DMS114 treated with DMSO at 0.1 percent for 48 hours (cell line): ENCODE measurements at regions not wholly inside any gene's neighbourhood (a gene's known extent, or its start where the extent isn't known, plus 50 kb on each side); places are given as distances from the start of the nearest gene placed in this dataset.
"Not testable (repeated sequence)": the region's sequence is repeated elsewhere in the genome, so short reads cannot be mapped to it uniquely, and the experiment has no call there.

Source experiments
- DNase-seq: peaks from one replicate; lab custom pipeline; 2025; ENCODE audit not compliant: unreplicated experiment; lab: John Stamatoyannopoulos, UW

DNA sequence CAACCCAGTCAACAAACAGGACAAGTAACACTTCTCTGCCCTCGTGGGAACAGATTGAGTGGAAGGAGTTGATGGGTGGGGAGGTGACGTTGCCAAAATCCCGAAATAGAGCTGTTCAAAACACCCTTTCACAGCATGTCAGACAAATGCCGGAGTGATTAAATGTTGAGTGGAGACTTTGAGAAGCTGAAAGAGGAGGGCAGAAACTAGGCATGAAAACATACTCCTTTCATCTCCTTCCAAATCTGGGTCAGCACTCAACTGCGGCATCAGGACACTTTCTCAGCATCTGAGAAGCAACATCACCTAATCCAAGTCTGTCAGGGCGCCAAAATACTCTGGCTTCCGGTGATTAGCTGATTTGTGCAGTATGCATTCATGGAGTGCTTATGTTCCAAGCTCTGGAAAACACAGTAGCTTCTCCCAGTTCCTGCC, 51.5 kb upstream of the MRI1 start:
- no peak for DNase-seq

GRCh38 chr19:13707915-13708314, 56.4 kb upstream of the MRI1 start:
- no peak for DNase-seq

DNA sequence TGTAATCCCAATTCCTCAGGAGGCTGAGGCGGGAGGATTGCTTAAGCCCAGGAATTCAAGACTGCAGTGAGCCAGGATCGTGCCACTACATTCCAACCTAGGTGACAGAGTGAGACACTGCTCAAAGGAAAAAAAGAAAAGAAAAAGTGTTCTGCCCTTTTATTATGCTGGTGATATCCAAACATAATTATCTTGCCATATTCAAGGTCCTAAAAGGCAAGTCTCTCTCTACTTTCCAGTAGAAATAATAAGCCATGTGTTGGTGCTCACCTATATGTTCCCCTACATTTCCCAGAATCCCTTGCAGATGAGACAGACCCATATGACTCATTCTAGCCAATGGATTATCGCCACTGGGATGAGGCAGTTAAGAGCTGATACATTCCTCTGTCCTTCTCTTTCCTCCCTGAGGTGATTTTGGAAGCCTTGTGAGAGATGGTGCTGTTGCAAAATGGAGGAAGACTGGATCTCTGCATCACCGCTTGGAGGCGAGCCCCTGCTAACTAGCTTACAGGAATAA, 58.3 kb upstream of the MRI1 start:
- DNase-seq, result no peak

DNA sequence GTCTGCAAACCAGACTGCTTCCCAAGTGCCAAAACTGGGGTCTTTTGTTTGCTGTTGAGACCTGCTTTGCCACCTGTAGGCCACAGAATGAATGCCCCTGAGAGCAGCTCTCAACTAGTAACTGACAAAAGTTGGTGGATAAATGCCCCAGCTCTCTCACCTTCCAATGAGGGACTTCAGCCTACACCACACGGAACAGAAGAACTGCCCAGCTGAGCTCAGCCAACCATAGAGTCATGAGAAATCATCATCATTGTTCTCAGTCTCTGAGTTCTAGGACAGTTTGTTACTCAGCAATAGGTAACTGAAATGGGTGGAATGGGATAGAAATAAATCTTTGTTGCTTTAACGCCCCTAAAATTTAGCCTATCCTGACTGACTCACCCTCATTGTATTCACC, 59.1 kb upstream of the MRI1 start:
- no peak for DNase-seq

DNA sequence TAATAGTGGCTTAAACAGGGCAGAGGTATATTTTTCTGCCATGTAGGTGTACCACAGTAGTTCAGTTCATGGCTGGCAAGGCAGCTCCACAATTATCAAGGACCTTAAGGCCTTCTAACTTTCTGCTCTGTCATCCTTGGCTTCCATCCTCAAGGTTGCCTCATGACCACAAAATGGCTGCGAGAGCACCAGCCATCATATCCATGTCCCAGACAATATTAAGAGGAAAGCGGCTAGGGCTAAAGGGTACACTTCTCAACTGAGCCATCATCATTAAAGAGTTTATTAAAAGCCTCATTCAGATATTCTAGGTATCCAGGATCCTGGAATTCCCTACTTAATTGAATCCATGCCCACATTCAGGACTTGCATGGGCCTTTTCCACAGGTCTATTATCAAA, 62.7 kb upstream of the MRI1 start:
- DNase-seq, result no peak

DNA sequence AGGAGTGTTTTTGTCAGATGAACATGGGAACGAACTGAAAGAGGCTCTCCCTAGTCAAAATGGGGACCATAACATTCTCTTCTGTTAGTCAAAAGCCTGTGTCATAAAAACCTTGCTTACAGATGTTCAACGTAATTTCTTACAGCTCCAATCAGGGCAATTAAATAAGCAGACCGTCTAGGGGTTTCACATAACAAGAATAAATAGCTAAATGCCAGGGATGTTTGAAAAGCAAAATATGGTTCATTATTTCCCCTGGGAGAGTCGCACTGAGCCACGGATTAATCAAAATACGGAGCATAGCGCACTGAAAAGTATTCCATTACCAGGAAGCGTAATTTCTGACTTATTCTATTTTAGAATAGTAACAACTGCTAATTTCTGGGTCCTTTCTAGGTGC, 63.7 kb upstream of the MRI1 start:
- DNase-seq, result no peak

DNA sequence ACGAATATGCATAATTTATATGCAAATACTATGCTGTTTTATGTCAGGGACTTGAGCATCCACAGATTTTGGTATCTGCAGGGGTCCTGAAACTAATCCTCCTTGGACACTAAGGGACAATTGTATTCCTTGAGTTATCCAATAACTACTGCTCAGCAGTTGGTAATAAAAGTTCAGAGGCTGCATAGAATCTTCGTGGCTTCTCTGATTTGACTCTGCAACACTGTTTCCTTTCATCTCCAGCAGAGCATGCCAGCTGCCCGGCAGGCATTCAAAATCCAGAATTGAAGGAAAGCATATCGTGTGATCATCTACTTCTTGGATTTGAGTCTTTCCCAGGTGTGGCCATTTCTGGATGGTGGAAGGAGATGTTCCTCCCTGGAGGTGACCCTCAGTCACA, 64.5 kb upstream of the MRI1 start:
- DNase-seq, result no peak

- no peak for DNase-seq
Measured at GRCh38 chr19:13696839-13697238, 67.5 kb upstream of the MRI1 start.

DNA sequence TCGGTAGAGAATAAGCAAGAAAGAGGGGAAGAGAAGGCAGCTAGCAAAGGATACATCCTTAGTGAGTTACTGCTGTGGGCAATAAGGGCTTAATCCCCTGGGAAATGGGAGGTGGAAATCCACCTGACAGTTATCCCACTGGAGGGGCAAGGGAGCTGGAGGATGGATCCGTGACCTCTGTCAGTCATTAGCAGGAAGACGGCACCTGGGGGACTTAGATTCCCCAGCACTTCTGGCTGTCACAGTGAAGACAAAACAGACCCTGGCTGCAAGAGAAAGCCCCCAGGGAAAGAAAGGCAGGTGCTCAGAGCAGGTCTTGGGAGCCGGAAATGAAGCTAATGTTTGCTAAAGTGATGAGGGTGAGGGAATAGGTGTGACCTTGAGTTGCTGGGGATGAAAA, 70.4 kb upstream of the MRI1 start:
- no peak for DNase-seq

GRCh38 chr19:13691569-13692435, 72.5 kb upstream of the MRI1 start:
- no peak for DNase-seq

GRCh38 chr19:13689085-13689484, 75.2 kb upstream of the MRI1 start:
- DNase-seq, result no peak

GRCh38 chr19:13684021-13684420, 80.3 kb upstream of the MRI1 start:
- DNase-seq, result no peak

- DNase-seq, result no peak
Measured at GRCh38 chr19:13681509-13681908, 82.8 kb upstream of the MRI1 start.

DNA sequence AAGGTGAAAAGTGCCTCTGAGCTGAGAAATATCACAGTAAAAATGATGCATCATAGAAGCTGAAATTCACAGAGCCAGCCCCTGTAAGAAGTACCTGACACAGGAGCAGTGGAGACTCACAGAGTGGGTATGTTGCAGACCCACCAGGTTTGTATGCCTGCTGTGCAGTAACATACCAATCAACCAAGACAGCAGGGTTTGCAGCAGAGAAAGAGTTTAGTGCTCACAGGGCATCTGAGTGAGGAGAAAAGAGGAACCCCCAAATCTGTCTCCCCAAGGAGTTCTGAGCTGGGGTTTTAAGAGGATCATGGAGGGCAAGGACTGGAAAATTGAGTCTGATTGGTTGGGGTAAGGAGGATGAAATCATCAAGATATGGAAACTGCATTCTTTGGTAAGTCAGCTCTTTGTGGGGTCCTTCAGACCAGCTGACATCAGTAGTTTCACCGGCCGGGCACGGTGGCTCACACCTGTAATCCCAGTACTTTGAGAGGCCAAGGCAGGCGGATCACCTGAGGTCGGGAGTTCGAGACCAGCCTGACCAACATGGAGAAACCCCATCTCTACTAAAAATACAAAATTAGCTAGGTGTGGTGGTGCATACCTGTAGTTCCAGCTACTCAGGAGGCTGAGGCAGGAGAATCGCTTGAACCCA, 83.5 kb upstream of the MRI1 start:
- DNase-seq, result not testable (repeated sequence)

DNA sequence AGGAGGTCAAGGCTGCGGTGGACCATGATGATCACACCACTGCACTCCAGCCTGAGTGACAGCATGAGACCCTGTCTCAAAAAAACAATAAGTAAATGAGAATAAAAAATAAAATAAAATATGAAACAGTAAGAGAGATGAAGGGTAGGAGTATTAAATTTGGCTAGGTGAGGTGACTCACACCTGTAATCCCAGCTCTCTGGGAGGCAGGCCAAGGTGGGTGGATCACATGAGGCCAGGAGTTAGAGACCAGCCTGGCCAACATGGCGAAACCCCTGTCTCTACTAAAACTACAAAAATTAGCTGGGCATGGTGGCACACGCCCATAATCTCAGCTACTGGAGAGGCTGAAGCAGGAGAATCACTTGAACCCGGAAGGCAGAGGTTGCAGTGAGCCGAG, 87.4 kb upstream of the MRI1 start:
- not testable (repeated sequence) for DNase-seq

DNA sequence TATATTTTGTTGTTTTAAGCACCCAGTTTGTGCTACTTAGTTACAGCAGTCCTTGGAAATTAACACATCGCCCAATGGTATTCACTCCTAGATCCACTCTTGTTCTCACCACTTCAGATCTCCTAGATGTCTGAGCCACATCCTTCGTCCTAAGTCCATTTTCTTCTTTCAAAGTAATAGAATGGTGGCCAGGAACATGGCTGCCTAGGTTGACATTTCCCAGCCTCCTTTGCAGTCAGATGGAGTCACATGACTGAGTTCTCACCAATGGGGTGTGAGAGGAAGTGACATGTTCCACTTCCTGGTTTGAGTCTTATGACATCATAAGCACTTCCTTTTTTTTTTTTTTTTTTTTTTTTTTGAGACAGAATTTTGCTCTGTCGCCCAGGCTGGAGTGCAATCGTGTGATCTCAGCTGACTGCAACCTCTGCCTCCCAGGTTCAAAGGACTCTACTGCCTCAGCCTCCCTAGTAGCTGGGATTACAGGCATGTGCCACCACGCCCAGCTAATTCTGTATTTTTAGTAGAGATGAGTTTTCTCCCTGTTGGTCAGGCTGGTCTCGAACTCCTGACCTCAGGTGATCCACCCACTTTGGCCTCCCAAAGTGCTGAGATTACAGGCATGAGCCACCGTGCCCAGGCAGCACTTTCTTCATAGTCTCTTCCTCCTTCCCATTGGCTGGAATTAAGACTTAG, 91.7 kb upstream of the MRI1 start:
- DNase-seq, result not testable (repeated sequence)

GRCh38 chr19:13670846-13671245, 93.5 kb upstream of the MRI1 start:
- no peak for DNase-seq

GRCh38 chr19:13669780-13670355, 94.5 kb upstream of the MRI1 start:
- no peak for DNase-seq

DNA sequence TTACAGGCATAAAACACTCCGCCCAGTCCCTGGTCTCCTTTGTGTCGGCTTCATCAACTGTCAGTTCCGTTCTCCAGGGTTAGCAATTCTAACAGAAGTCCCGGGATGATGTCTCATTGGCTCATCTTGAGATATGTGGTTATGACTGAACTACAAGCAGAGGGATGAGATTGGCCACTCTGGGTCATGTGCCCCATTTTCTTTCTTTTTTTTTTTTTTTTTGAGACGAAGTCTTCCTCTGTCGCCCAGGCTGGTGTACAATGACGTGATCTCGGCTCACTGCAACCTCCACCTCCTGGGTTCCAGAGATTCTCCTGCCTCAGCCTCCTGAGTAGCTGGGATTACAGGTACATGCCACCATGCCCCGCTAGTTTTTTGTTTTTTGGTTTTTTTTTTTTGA, 95.4 kb upstream of the MRI1 start:
- no peak for DNase-seq

DNA sequence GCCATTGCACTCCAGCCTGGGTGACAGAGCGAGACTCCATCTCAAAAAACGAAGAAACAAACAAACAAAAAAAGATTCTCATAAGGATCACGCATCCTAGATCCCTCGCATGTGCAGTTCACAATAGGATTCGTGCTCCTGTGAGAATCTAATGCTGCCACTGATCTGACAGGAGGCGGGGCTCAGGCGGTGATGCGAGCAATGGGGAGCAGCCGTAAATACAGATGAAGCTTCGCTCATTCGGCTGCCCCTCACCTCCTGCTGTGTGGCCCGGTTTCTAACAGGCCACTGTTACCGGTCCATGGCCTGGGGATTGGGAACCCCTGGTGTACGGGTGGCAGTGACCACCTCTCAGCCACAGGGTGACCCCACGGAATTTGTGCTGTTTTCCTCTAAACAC, 98.2 kb upstream of the MRI1 start:
- no peak for DNase-seq

- no peak for DNase-seq
Measured at GRCh38 chr19:13665125-13665905, 99.0 kb upstream of the MRI1 start.
